GM12874 (cell line): ENCODE measurements at regions not wholly inside any gene's neighbourhood (a gene's known extent, or its start where the extent isn't known, plus 50 kb on each side); places are given as distances from the start of the nearest gene placed in this dataset.

Experiments used
- TF ChIP-seq, protein P1 (sequence below): IDR thresholded peaks from 2 replicates; pipeline ENCODE4 v1.5.1; 2011; ENCODE audit warnings: low read depth, mild to moderate bottlenecking, control low read depth, low read length, moderate library complexity; ENCODE audit not compliant: insufficient read depth

DNA sequence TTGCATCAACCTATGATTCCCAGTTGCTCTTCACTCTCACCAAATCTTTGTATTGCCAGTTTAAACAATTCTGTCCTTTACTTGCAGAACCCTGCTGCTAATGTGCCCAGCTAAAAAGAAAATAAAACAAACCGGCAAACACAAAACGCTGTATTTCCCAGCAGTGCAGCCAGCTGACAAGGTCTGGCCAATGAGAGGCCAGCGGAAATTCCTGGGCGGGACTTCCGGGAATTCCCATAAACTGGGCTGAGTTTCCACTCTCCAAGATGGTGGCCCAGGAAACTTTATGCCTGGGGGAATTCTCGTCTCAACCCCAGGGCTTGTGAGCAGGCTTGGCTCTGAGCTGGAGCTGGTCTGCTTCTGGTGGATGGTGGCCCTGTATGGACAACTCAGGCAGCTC is 807.3 kb upstream of the TMEM132C start:
- TF ChIP-seq, protein P1, sequence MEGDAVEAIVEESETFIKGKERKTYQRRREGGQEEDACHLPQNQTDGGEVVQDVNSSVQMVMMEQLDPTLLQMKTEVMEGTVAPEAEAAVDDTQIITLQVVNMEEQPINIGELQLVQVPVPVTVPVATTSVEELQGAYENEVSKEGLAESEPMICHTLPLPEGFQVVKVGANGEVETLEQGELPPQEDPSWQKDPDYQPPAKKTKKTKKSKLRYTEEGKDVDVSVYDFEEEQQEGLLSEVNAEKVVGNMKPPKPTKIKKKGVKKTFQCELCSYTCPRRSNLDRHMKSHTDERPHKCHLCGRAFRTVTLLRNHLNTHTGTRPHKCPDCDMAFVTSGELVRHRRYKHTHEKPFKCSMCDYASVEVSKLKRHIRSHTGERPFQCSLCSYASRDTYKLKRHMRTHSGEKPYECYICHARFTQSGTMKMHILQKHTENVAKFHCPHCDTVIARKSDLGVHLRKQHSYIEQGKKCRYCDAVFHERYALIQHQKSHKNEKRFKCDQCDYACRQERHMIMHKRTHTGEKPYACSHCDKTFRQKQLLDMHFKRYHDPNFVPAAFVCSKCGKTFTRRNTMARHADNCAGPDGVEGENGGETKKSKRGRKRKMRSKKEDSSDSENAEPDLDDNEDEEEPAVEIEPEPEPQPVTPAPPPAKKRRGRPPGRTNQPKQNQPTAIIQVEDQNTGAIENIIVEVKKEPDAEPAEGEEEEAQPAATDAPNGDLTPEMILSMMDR = no peak

GRCh38 chr12:127463237-127463636 is 803.7 kb upstream of the TMEM132C start:
- TF ChIP-seq, protein P1 = no peak

DNA sequence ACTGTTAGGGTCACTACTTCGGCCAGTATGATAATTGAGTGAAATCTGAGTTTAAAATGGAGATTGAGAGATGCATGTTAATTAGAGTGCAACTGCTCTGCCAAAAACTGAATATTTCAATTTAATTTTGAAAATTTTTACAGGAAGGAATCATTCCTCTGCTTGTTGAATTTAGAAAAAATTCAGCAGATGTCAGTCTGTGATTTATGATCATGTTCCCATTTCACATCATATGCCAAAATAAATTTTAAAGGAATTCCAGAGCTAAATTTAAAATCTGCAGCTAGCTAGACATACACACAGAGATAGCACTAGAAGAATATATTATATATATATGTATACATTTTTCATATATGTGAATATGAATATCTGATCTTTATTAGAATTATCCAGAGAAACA is 797.6 kb upstream of the TMEM132C start:
- TF ChIP-seq, protein P1 = no peak

DNA sequence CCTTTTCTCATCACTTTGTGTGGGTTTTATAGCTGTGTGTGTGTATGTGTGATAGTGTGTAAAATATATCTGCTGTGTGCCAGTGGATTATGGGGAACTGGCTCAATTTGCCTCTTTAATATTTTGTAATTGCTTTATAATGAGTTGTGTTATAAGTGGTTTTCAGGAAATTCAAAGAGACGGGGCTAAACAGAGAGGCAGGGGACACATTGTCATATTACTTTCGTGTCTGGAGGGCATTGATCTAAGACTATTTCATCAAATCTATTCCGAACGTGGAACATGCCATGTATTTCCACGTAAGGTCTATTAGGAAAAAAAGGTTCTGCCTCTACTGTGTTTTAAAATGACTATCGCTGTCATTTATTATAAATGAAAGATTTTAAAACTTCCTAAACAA is 793.2 kb upstream of the TMEM132C start:
- TF ChIP-seq, protein P1 = no peak

DNA sequence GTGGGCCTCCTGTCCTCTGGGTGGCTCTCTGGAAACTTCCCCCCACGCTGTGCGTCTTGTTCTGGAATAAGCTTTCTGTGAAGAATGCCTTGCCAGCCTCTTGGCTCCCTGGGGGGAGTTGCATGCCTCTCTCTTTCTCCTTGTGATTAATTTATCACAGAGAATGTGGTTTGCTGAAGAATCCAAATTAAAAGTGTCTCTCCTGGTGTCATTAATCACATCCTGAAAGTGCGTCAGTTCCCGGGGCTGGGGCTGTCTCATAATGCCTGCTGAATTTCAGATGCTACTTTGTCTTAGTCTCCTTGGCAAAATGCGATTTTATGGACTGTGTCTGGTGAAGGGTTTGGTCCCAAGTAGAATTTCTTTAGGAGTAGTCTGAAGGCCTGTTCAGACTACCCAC is 787.7 kb upstream of the TMEM132C start:
- TF ChIP-seq, protein P1 = no peak

- TF ChIP-seq, protein P1 = no peak
Observed at GRCh38 chr12:127480775-127481314, 786.1 kb upstream of the TMEM132C start.

DNA sequence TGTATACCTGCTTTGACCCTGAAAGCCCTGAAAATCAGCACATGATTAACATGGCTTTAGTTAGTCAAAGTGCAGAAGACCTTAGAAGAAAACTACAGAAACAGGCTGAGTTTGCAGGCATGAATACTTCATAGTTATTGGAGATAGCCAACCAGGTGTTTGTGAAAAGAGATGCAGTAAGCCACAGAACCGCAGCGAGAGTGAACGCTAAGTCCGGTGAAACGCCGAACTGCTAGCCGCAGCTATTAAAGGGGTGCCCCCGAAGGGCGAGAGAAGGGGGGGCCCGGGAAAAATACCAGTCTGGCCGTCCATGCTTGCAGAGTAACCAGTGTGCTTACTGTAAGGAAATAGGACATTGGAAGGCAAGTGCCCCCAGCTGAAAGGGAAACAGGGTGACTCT is 784.0 kb upstream of the TMEM132C start:
- TF ChIP-seq, protein P1 = no peak
